AG09309 (cell line): ENCODE measurements at regions not wholly inside any gene's neighbourhood (a gene's known extent, or its start where the extent isn't known, plus 50 kb on each side); places are given as distances from the start of the nearest gene placed in this dataset.

Source experiments
- DNase-seq: peaks from one replicate; pipeline ENCODE4 v3.0.0-alpha.2; 2010; ENCODE audit warnings: low read depth
- H3K4me3 ChIP-seq: 2 replicates; pipeline ENCODE4 v1.5.1; 2011; ENCODE audit warnings: mild to moderate bottlenecking, low read depth, low read length, moderate library complexity; ENCODE audit not compliant: control insufficient read depth
- TF ChIP-seq, protein P1 (sequence below): IDR thresholded peaks from 2 replicates; pipeline ENCODE4 v1.5.1; 2011; ENCODE audit warnings: mild to moderate bottlenecking, low read depth, low read length, inconsistent platforms; ENCODE audit not compliant: insufficient read depth, control insufficient read depth; ENCODE audit errors: missing control alignments

DNA sequence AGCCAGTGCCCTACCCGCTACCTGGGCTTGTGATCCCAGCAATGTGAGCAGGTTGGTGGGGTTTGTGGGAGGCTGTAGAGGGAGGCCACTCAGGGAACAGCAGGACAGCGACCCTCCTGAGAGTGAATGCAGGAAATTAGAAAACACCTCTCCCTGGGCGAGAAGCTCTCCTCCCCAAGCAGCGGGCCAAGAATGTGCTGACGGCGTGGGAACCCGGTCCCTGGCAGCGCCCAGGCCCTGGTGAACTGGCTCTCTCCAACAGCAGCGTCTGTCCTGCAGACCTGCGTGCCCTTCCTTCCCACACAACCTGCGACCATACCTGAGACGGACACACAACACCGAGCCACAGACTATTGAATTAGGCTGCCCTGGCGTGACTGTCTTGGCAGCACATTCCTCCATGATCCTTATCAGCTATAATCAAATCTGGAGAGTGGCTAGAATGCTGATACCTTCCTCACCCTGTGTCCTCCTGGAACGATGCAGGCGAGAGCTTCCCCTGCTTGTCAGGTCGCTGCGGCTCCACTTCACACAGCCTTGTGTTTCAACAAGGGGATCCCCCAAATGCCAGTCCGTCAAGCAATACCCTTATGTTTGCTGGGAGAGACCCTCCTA, 114.8 kb upstream of the GSC start:
- H3K4me3 ChIP-seq, result no peak overlapping the region
- DNase-seq, result no peak
- TF ChIP-seq, protein P1, sequence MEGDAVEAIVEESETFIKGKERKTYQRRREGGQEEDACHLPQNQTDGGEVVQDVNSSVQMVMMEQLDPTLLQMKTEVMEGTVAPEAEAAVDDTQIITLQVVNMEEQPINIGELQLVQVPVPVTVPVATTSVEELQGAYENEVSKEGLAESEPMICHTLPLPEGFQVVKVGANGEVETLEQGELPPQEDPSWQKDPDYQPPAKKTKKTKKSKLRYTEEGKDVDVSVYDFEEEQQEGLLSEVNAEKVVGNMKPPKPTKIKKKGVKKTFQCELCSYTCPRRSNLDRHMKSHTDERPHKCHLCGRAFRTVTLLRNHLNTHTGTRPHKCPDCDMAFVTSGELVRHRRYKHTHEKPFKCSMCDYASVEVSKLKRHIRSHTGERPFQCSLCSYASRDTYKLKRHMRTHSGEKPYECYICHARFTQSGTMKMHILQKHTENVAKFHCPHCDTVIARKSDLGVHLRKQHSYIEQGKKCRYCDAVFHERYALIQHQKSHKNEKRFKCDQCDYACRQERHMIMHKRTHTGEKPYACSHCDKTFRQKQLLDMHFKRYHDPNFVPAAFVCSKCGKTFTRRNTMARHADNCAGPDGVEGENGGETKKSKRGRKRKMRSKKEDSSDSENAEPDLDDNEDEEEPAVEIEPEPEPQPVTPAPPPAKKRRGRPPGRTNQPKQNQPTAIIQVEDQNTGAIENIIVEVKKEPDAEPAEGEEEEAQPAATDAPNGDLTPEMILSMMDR, result no peak

DNA sequence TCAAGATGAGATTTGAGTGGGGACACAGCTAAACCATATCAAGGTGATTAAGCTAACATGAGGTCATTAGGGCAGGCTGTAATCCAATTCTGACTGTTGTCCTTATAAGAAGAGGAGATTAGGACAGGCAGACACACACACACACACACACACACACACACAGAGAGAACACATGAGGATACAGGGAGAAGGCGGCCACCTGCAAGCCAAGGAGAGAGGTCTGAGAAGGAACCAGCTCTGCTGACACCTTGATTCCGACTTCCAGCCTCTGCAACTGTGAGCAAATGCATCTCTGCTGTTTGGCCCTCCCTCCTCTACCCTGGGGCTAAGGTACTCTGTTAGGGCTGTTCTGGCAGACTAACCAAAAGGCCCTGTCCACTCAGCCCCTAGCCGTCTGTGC, 112.5 kb upstream of the GSC start:
- DNase-seq, result no peak
- H3K4me3 ChIP-seq, result no peak overlapping the region
- TF ChIP-seq, protein P1, result no peak

DNA sequence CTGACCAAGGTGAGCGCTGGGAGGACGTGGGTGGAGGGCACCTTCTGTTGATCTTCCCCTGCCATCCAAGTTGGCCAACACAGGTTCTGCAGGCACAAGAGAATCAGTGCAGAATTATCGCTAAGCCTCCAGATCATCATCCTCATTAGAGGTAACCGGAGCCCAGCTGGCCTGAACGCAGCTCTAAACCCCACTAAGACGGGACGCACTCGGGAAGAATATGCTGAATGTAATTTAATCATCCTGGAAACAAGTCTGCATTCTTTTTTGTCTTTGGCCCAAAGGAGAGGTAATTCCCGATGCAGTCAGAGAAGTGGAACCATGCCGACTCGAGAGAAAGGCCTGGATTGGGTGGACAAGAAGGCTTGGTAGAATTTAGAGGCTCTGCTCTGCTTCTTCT, 111.0 kb upstream of the GSC start:
- H3K4me3 ChIP-seq, result no peak overlapping the region
- TF ChIP-seq, protein P1, result no peak
- no peak for DNase-seq

DNA sequence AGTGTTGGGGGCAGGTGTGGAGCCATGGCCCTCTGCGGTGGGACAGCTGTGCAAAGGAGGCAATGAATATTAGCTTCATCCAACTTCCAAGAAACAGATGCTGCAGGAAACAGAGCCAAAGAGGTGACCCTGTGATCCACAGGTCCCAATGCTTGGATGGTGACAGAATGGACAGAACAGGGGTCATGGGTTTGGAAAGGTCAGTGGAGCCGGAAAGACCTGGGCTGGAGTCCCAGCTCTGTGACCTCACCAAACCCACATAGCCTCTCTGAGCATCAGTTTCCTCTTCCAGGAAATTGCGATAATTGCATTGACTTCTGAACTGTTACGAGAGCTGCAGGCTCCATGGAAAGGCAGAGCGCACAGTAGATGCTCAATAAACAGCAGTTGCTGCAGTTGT, 110.2 kb upstream of the GSC start:
- TF ChIP-seq, protein P1, result no peak

DNA sequence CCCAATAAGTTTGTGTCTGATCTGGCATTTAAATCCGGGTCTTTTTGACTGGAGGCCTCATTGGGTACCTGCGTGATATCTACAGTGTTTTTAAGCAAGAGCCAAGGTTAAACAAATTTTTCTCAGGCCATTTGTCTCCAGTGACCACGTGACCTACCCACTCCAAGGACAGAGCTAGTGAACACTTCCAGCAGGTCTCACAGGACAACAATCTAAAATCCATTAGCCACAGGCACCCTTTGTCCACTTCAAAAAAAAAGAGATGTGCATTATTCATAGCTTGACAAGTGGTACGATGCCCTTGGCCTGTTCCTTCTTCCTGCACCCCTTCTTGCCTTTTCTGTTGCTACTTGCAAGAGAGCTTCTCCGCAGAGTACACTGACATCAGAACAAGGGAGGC, 109.6 kb upstream of the GSC start:
- no peak overlapping the region for H3K4me3 ChIP-seq
- DNase-seq, result no peak
- TF ChIP-seq, protein P1, result no peak

More for the DNA sequence above, 110.2 kb upstream of the GSC start:
- no peak for DNase-seq
- H3K4me3 ChIP-seq, result no peak overlapping the region

- DNase-seq, result no peak
- TF ChIP-seq, protein P1, result no peak
- H3K4me3 ChIP-seq, result no peak overlapping the region
These were observed 106.4 kb upstream of the GSC start for GRCh38 chr14:94876306-94876705.

GRCh38 chr14:94875256-94875655, 105.3 kb upstream of the GSC start:
- no peak overlapping the region for H3K4me3 ChIP-seq
- TF ChIP-seq, protein P1, result no peak
- no peak for DNase-seq
